Sigmoid colon (tissue), 6 donors: ENCODE measurements at regions not wholly inside any gene's neighbourhood (a gene's known extent, or its start where the extent isn't known, plus 50 kb on each side); places are given as distances from the start of the nearest gene placed in this dataset.

Source experiments
- DNase-seq: peaks from one replicate; pipeline ENCODE4 v3.0.0-alpha.2; 2019
- H3K27ac ChIP-seq, 4 donors: fragments of 200-600 bp; sonication (generic); one replicate each; pipeline ENCODE4 v1.5.1; 2016 to 2019; ENCODE audit warnings: mild to moderate bottlenecking in 1 of 4
- H3K27me3 ChIP-seq, 3 donors: fragments of 200-600 bp; sonication (generic); one replicate each; pipeline ENCODE4 v1.5.1; 2019; ENCODE audit warnings: mild to moderate bottlenecking in 1 of 3
- H3K36me3 ChIP-seq, 4 donors: fragments of 200-600 bp; sonication (generic); one replicate each; pipeline ENCODE4 v1.5.1; 2016 to 2019
- H3K4me1 ChIP-seq, 4 donors: fragments of 200-600 bp; sonication (generic); one replicate each; pipeline ENCODE4 v1.5.1; 2017 to 2019
- H3K4me3 ChIP-seq, 4 donors: fragments of 200-600 bp; sonication (generic); one replicate each; pipeline ENCODE4 v1.5.1; 2017 to 2019; ENCODE audit warnings: mild to moderate bottlenecking in 2 of 4, moderate library complexity in 1 of 4
- H3K9me3 ChIP-seq, 4 donors: fragments of 200-600 bp in 3 of 4; sonication (generic) in 3 of 4; one replicate each; pipeline versions ENCODE4 v1.5.1 to v1.6.1; 2013 to 2019
- CTCF ChIP-seq, 4 experiments: fragments of 450-650 bp in 3 of 4; fragments of 200-600 bp in 1 of 4; IDR thresholded peaks; one replicate each; pipeline ENCODE4 v1.5.1; 2016 to 2019; ENCODE audit warnings: antibody characterized with exemption in 4 of 4, mild to moderate bottlenecking in 3 of 4, moderate library complexity in 2 of 4
- EP300 ChIP-seq, 4 donors: sonication (generic); formaldehyde crosslinking; IDR thresholded peaks; one replicate each; pipeline ENCODE4 v1.6.1; 2017; ENCODE audit warnings: antibody characterized with exemption in 4 of 4
- POLR2A ChIP-seq, 2 donors: fragments of 450-650 bp; IDR thresholded peaks; one replicate each; pipeline ENCODE4 v1.6.1; 2016; ENCODE audit warnings: antibody characterized with exemption in 2 of 2, mild to moderate bottlenecking in 2 of 2, moderate library complexity in 2 of 2
- POLR2AphosphoS5 ChIP-seq, 4 donors: sonication (generic); formaldehyde crosslinking; IDR thresholded peaks; one replicate each; pipeline ENCODE4 v1.6.1; 2017; ENCODE audit warnings: antibody characterized with exemption in 4 of 4
- WGBS, 2 donors: extraction: QIAGEN DNeasy Blood & Tissue Kit; methylation state at CpG; one replicate each; pipeline ENCODE4 v1.1.7; 2013; 5-methylcytosine and 5-hydroxymethylcytosine counted together
- intact Hi-C: fragments of 100-400 bp; cut with DNase I; formaldehyde crosslinking; loops from one replicate; pipeline ENCODE4 v1.15.1; 2023
- donor health status: healthy with polysubstance abuse.
- donor health status: healthy.

DNA sequence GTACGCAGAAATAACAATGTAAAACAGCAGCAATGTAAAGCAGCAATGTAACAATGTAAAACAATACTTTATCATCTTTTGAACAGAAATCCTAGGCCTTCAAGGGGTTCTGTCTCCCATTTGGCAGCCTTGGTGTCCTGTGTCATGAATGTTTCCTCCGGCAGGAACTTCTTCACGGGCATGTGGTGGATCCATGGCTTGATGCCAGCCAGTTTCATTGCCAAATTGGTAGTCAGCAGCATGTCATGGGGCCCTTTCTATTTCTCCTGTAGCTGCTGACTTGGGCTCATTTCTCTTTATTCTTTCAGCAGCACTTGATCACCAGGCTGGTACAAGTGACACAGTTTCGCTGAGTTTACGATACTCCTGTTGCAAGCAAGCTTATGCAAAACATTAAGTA lies 275.3 kb downstream of the HTR1A start:
- H3K36me3 ChIP-seq: no peaks in the 10 kb centered on the region
- no peaks in the 10 kb centered on the region for H3K4me1 ChIP-seq
- no peak overlapping the region for H3K4me3 ChIP-seq
- DNase-seq: no peak
- intact Hi-C loops: no loop called here
- H3K9me3 ChIP-seq: no peaks in the 10 kb centered on the region
- H3K27me3 ChIP-seq: no peaks in the 10 kb centered on the region
- WGBS, 2 donors: 64 to 78% methylated on average over 5 of the region's 5 CpGs
- no peak overlapping the region for H3K27ac ChIP-seq
- TF ChIP-seq EP300 (IDR thresholded peaks at IDR 0.05): no peak
- TF ChIP-seq CTCF (IDR thresholded peaks at IDR 0.05): no peak
- TF ChIP-seq POLR2AphosphoS5 (IDR thresholded peaks at IDR 0.05): no peak
- TF ChIP-seq POLR2A (IDR thresholded peaks at IDR 0.05): no peak

DNA sequence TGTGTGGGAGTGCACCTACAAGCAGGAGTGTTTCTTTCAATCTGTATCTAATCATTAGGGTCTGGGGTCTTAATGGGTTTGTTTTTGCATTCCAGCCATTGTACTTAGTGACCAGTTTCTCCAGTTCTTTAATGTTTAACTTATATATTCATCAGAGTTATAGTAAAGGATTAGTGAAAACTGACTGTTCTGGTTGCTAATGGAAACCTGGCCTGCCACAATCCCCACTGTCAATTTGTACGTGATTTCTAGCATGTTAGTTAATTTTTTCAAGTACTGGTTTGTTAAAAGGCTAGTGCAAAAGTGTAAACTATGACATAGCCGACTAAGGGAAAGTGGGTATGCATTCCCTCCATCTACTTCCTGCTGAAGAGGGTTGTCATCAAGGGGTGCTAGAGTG lies 276.1 kb downstream of the HTR1A start:
- WGBS, 2 donors: 15 to 47% methylated on average over 2 of the region's 2 CpGs
- no peaks in the 10 kb centered on the region for H3K27me3 ChIP-seq
- TF ChIP-seq CTCF (IDR thresholded peaks at IDR 0.05): no peak
- no peak for TF ChIP-seq EP300 (IDR thresholded peaks at IDR 0.05)
- no peak for TF ChIP-seq POLR2A (IDR thresholded peaks at IDR 0.05)
- no peak for TF ChIP-seq POLR2AphosphoS5 (IDR thresholded peaks at IDR 0.05)

DNA sequence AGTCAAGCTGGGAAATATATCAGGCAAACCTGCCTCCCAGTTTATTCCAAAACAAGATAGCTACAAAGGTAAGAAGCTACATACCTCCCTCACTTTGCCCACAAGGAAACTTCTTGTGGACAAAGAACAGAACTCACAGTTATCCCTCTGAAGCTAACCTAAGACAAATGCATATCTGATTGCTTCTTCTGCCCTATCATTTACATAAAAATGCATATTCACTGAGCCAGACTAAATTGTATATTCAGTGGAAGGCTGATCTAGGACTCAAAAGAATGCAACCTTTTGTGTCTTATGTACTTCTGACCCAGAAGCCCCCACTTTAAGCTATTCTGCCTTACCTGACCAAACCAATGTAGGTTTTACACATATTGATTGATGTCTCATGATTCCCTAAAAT lies 276.8 kb downstream of the HTR1A start:
- intact Hi-C loops: no loop called here
- no peak for DNase-seq
- TF ChIP-seq POLR2A (IDR thresholded peaks at IDR 0.05) (no peak), EP300 (IDR thresholded peaks at IDR 0.05) (no peak), POLR2AphosphoS5 (IDR thresholded peaks at IDR 0.05) (no peak), CTCF (IDR thresholded peaks at IDR 0.05) (no peak)
- H3K27ac ChIP-seq: no peak overlapping the region
- H3K4me3 ChIP-seq: no peak overlapping the region
- no peaks in the 10 kb centered on the region for H3K27me3 ChIP-seq
- no peaks in the 10 kb centered on the region for H3K4me1 ChIP-seq
- no peaks in the 10 kb centered on the region for H3K9me3 ChIP-seq
- H3K36me3 ChIP-seq: no peaks in the 10 kb centered on the region

More for the DNA sequence above, 276.1 kb downstream of the HTR1A start:
- no peak for DNase-seq
- H3K4me1 ChIP-seq: no peaks in the 10 kb centered on the region
- no peaks in the 10 kb centered on the region for H3K36me3 ChIP-seq
- no peaks in the 10 kb centered on the region for H3K9me3 ChIP-seq
- no peak overlapping the region for H3K27ac ChIP-seq
- intact Hi-C loops: no loop called here
- no peak overlapping the region for H3K4me3 ChIP-seq

GRCh38 chr5:63674881-63675280 lies 287.4 kb downstream of the HTR1A start:
- H3K36me3 ChIP-seq: no peaks in the 10 kb centered on the region

More at GRCh38 chr5:63674881-63675280, 287.4 kb downstream of the HTR1A start:
- Histone ChIP-seq H3K27me3 (no peaks in the 10 kb centered on the region), H3K27ac (no peak overlapping the region), H3K9me3 (no peaks in the 10 kb centered on the region), H3K4me3 (no peak overlapping the region), H3K4me1 (no peaks in the 10 kb centered on the region)
- TF ChIP-seq POLR2AphosphoS5 (IDR thresholded peaks at IDR 0.05): no peak
- TF ChIP-seq POLR2A (IDR thresholded peaks at IDR 0.05): no peak
- TF ChIP-seq CTCF (IDR thresholded peaks at IDR 0.05): no peak
- no peak for TF ChIP-seq EP300 (IDR thresholded peaks at IDR 0.05)
- no peak for DNase-seq
- WGBS, 2 donors: 82 to 84% methylated on average over 3 of the region's 3 CpGs
- intact Hi-C loops: no loop called here
